ENCODE measurements at regions not wholly inside any gene's neighbourhood (a gene's known extent, or its start where the extent isn't known, plus 50 kb on each side); places are given as distances from the start of the nearest gene placed in this dataset.

GRCh38 chr15:70505936-70506912 is 257.1 kb downstream of the UACA start:
- no peak for DNase-seq (ENCODE audit: low read depth)

- no peak for DNase-seq (ENCODE audit: low read depth)
Observed at GRCh38 chr15:70505411-70505919, 257.9 kb downstream of the UACA start.

- DNase-seq (ENCODE audit: low read depth) = no peak
Observed at GRCh38 chr15:70504988-70505387, 258.4 kb downstream of the UACA start.

GRCh38 chr15:70504299-70504951 is 258.9 kb downstream of the UACA start:
- no peak for DNase-seq (ENCODE audit: low read depth)

GRCh38 chr15:70503798-70504298 is 259.5 kb downstream of the UACA start:
- no peak for DNase-seq (ENCODE audit: low read depth)

- no peak for DNase-seq (ENCODE audit: low read depth)
Observed at GRCh38 chr15:70503073-70503745, 260.1 kb downstream of the UACA start.

GRCh38 chr15:70502529-70502928 is 260.8 kb downstream of the UACA start:
- DNase-seq (ENCODE audit: low read depth) = no peak

GRCh38 chr15:70501849-70502248 is 261.5 kb downstream of the UACA start:
- no peak for DNase-seq (ENCODE audit: low read depth)

GRCh38 chr15:70501121-70501727 is 262.1 kb downstream of the UACA start:
- no peak for DNase-seq (ENCODE audit: low read depth)

GRCh38 chr15:70499791-70500190 is 263.6 kb downstream of the UACA start:
- DNase-seq (ENCODE audit: low read depth) = no peak

GRCh38 chr15:70498096-70498626 is 265.2 kb downstream of the UACA start:
- DNase-seq (ENCODE audit: low read depth) = no peak

GRCh38 chr15:70497661-70498060 is 265.7 kb downstream of the UACA start:
- no peak for DNase-seq (ENCODE audit: low read depth)

- DNase-seq (ENCODE audit: low read depth) = no peak
Observed at GRCh38 chr15:70495991-70496599, 267.3 kb downstream of the UACA start.

GRCh38 chr15:70494852-70495571 is 268.3 kb downstream of the UACA start:
- no peak for DNase-seq (ENCODE audit: low read depth)

- no peak for DNase-seq (ENCODE audit: low read depth)
Observed at GRCh38 chr15:70494517-70494851, 268.9 kb downstream of the UACA start.

- DNase-seq (ENCODE audit: low read depth) = no peak
Observed at GRCh38 chr15:70493787-70494516, 269.4 kb downstream of the UACA start.

GRCh38 chr15:70493376-70493775 is 270.0 kb downstream of the UACA start:
- DNase-seq (ENCODE audit: low read depth) = no peak

GRCh38 chr15:70492240-70493177 is 270.8 kb downstream of the UACA start:
- peak; percentile 60 for DNase-seq (ENCODE audit: low read depth)

- DNase-seq (ENCODE audit: low read depth) = no peak
Observed at GRCh38 chr15:70491641-70492040, 271.7 kb downstream of the UACA start.
